ENCODE measurements at regions not wholly inside any gene's neighbourhood (a gene's known extent, or its start where the extent isn't known, plus 50 kb on each side); places are given as distances from the start of the nearest gene placed in this dataset.
A peak's percentile ranks its signal among the peaks of the same experiment; 100 is the strongest.

DNA sequence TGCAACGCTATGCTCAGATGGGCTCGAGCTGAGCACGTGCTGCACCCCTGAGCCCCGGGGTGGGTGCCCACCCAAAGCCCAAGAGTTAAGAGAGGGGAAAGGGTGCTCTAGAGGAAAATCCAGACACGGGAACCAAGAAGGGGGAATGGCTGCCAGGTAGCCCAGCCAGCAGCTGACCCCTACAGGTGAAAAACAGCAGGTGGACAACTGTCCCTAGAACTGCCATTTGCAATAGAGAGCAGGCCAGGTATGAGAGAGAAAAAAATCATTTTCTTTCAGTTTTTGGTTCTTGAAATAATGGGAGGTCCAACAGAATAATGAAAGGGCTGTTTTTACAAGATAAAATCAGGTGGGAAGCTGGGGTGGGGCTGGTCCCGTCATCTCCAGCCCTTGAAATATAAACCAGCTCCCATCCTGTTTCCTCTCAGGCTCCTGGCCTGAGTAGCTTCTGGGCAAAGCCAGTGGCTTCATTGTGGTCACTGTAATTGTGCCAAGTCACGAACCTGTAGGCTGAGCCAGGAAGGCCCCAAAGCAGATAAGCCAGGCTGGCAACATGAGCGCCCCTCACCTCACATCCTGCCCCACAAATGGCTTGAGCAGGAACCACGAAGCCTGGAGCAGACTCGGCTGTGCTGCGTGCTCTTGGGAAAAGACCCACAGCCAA, 257.8 kb downstream of the SNX10 start:
- Histone ChIP-seq H3F3A (ENCODE audit: insufficient read depth, low read depth) (peaks cover 26% of the 10 kb centered on the region), H3K4me3 (peak overlapping the region; percentile 3; the same call in 1 of the 2 replicates), H3K36me3 (ENCODE audit: low read depth) (no peaks in the 10 kb centered on the region; the same call in 1 of the 2 replicates), H3K27ac (peak overlapping the region; percentile 95), H3K4me1 (replicated peaks; ENCODE audit: insufficient read depth) (peaks cover 39% of the 10 kb centered on the region), H3K9me3 (ENCODE audit: insufficient read depth, low read depth) (peaks cover 17% of the 10 kb centered on the region; the same call in 1 of the 2 replicates), H4K20me1 (ENCODE audit: insufficient read depth) (no peaks in the 10 kb centered on the region), H2AFZ (peak overlapping the region; percentile 53), H3K9me2 (ENCODE audit: insufficient read depth) (no peaks in the 10 kb centered on the region), H3K79me2 (ENCODE audit: low read depth) (no peaks in the 10 kb centered on the region), H3K4me2 (peak overlapping the region; percentile 65), H3K27me3 (ENCODE audit: insufficient read depth, low read depth) (no peaks in the 10 kb centered on the region)
- BruUV-seq (replicated peaks), result TSS peak; percentile 67
- no peak for TF ChIP-seq EZH2 (IDR thresholded peaks at IDR 0.05; ENCODE audit: low read depth)
- TF ChIP-seq, protein P1, sequence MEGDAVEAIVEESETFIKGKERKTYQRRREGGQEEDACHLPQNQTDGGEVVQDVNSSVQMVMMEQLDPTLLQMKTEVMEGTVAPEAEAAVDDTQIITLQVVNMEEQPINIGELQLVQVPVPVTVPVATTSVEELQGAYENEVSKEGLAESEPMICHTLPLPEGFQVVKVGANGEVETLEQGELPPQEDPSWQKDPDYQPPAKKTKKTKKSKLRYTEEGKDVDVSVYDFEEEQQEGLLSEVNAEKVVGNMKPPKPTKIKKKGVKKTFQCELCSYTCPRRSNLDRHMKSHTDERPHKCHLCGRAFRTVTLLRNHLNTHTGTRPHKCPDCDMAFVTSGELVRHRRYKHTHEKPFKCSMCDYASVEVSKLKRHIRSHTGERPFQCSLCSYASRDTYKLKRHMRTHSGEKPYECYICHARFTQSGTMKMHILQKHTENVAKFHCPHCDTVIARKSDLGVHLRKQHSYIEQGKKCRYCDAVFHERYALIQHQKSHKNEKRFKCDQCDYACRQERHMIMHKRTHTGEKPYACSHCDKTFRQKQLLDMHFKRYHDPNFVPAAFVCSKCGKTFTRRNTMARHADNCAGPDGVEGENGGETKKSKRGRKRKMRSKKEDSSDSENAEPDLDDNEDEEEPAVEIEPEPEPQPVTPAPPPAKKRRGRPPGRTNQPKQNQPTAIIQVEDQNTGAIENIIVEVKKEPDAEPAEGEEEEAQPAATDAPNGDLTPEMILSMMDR (conservative IDR thresholded peaks at IDR 0.05), result peak; percentile 60; the same call in 1 of the 2 replicates
- ChIA-PET CTCF (interaction anchor here (0.6 to 1.9 kb wide), 5 partner anchors 119 to 564 kb away, joined by 3 to 8 read pairs (median 3); no protein-coding TSS in a partner anchor), POLR2A (ENCODE audit: unreplicated experiment) (interaction anchor here (0.5 to 0.6 kb wide), 2 partner anchors 99 to 922 kb away, joined by 3 to 5 read pairs; no protein-coding TSS in a partner anchor)
- intact Hi-C loops (cut with micrococcal nuclease; ENCODE audit: unreplicated experiment), result loop anchor here (1.0 to 2.0 kb wide), 7 partner anchors 34 to 181 kb away; no protein-coding TSS in a partner anchor
- peak; percentile 96 to 100 for DNase-seq

- peak in 1 of 2 experiments; percentile 67 for DNase-seq
- Histone ChIP-seq H4K20me1 (ENCODE audit: insufficient read depth) (no peaks in the 10 kb centered on the region), H3K27ac (peak overlapping the region; percentile 95), H3K9me2 (ENCODE audit: insufficient read depth) (no peaks in the 10 kb centered on the region), H3K79me2 (ENCODE audit: low read depth) (no peaks in the 10 kb centered on the region), H3K27me3 (ENCODE audit: insufficient read depth, low read depth) (no peaks in the 10 kb centered on the region), H3K4me1 (replicated peaks; ENCODE audit: insufficient read depth) (peaks cover 39% of the 10 kb centered on the region), H3K36me3 (ENCODE audit: low read depth) (no peaks in the 10 kb centered on the region; the same call in 1 of the 2 replicates), H3K4me2 (peak overlapping the region; percentile 65), H3F3A (ENCODE audit: insufficient read depth, low read depth) (peaks cover 26% of the 10 kb centered on the region), H3K9me3 (ENCODE audit: insufficient read depth, low read depth) (peaks cover 17% of the 10 kb centered on the region; the same call in 1 of the 2 replicates), H2AFZ (no peak overlapping the region), H3K4me3 (no peak overlapping the region)
- POLR2A ChIA-PET (ENCODE audit: unreplicated experiment), result no interaction called here
- no TSS peak for BruUV-seq (replicated peaks)
- CTCF ChIA-PET, result interaction anchor here (0.6 to 1.9 kb wide), 2 partner anchors 54 to 181 kb away, joined by 6 to 8 read pairs; no protein-coding TSS in a partner anchor
- no peak for TF ChIP-seq EZH2 (IDR thresholded peaks at IDR 0.05; ENCODE audit: low read depth)
- TF ChIP-seq, protein P1 (conservative IDR thresholded peaks at IDR 0.05), result no peak
- intact Hi-C loops (cut with micrococcal nuclease; ENCODE audit: unreplicated experiment), result no loop called here
These were observed 258.8 kb downstream of the SNX10 start for GRCh38 chr7:26550492-26550891.

GRCh38 chr7:26551740-26552139, 260.1 kb downstream of the SNX10 start:
- no peak overlapping the region for H2AFZ ChIP-seq
- no TSS peak for BruUV-seq (replicated peaks)
- CTCF ChIA-PET, result no interaction called here

More at GRCh38 chr7:26551740-26552139, 260.1 kb downstream of the SNX10 start:
- peaks cover 39% of the 10 kb centered on the region for H3K4me1 ChIP-seq (replicated peaks; ENCODE audit: insufficient read depth)
- no peaks in the 10 kb centered on the region for H3K27me3 ChIP-seq (ENCODE audit: insufficient read depth, low read depth)
- POLR2A ChIA-PET (ENCODE audit: unreplicated experiment), result interaction anchor here (0.6 kb wide), 1 partner anchor 97 kb away, joined by 8 read pairs; no protein-coding TSS in a partner anchor
- H3K36me3 ChIP-seq (ENCODE audit: low read depth), result no peaks in the 10 kb centered on the region; the same call in 1 of the 2 replicates
- no peak overlapping the region for H3K4me3 ChIP-seq
- no peaks in the 10 kb centered on the region for H4K20me1 ChIP-seq (ENCODE audit: insufficient read depth)
- peaks cover 11% of the 10 kb centered on the region; the same call in 1 of the 2 replicates for H3K9me3 ChIP-seq (ENCODE audit: insufficient read depth, low read depth)
- no peak for DNase-seq
- intact Hi-C loops (cut with micrococcal nuclease; ENCODE audit: unreplicated experiment), result no loop called here
- TF ChIP-seq EZH2 (IDR thresholded peaks at IDR 0.05; ENCODE audit: low read depth), result no peak
- TF ChIP-seq, protein P1 (conservative IDR thresholded peaks at IDR 0.05), result no peak
- H3K9me2 ChIP-seq (ENCODE audit: insufficient read depth), result no peaks in the 10 kb centered on the region
- H3K79me2 ChIP-seq (ENCODE audit: low read depth), result no peaks in the 10 kb centered on the region
- no peak overlapping the region for H3K27ac ChIP-seq
- H3K4me2 ChIP-seq, result no peak overlapping the region
- H3F3A ChIP-seq (ENCODE audit: insufficient read depth, low read depth), result peaks cover 26% of the 10 kb centered on the region
